ENCODE measurements at regions not wholly inside any gene's neighbourhood (a gene's known extent, or its start where the extent isn't known, plus 50 kb on each side); places are given as distances from the start of the nearest gene placed in this dataset.

DNA sequence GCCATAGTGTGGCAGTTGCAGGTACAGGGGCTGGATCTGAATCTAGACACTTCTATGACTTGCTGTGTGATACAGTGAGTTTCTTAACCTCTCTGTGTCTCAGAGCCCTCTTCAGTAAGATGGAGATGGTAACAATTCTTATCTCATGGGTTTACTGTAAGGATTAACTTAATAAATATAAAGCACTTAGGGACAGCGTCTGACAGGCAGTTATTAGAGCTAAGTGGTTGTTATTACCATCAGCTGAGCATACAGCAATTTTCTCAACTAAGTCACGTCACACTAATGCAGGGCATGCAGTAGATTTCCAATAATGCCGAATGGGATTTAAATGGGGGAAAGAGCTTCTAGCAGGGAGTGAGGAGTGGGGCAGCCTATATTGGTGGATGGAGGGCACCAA is 162.6 kb downstream of the SH2D4B start:
- TF ChIP-seq, protein P1, sequence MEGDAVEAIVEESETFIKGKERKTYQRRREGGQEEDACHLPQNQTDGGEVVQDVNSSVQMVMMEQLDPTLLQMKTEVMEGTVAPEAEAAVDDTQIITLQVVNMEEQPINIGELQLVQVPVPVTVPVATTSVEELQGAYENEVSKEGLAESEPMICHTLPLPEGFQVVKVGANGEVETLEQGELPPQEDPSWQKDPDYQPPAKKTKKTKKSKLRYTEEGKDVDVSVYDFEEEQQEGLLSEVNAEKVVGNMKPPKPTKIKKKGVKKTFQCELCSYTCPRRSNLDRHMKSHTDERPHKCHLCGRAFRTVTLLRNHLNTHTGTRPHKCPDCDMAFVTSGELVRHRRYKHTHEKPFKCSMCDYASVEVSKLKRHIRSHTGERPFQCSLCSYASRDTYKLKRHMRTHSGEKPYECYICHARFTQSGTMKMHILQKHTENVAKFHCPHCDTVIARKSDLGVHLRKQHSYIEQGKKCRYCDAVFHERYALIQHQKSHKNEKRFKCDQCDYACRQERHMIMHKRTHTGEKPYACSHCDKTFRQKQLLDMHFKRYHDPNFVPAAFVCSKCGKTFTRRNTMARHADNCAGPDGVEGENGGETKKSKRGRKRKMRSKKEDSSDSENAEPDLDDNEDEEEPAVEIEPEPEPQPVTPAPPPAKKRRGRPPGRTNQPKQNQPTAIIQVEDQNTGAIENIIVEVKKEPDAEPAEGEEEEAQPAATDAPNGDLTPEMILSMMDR (conservative IDR thresholded peaks at IDR 0.05; ENCODE audit: low read depth, low read length), result no peak
- no peak for TF ChIP-seq POLR2A (IDR thresholded peaks at IDR 0.05; ENCODE audit: low read depth, low read length)
- no peak for TF ChIP-seq CEBPB (IDR thresholded peaks at IDR 0.05; ENCODE audit: low read depth, low read length)
- TF ChIP-seq RFX5 (IDR thresholded peaks at IDR 0.05; ENCODE audit: low read depth, low read length), result no peak
- no peak for TF ChIP-seq RAD21 (IDR thresholded peaks at IDR 0.05; ENCODE audit: low read length)
- TF ChIP-seq MXI1 (IDR thresholded peaks at IDR 0.05; ENCODE audit: borderline replicate concordance, low read depth, low read length), result no peak
- TF ChIP-seq, protein P2, sequence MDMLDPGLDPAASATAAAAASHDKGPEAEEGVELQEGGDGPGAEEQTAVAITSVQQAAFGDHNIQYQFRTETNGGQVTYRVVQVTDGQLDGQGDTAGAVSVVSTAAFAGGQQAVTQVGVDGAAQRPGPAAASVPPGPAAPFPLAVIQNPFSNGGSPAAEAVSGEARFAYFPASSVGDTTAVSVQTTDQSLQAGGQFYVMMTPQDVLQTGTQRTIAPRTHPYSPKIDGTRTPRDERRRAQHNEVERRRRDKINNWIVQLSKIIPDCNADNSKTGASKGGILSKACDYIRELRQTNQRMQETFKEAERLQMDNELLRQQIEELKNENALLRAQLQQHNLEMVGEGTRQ (IDR thresholded peaks at IDR 0.05; ENCODE audit: low read depth, low read length), result no peak
- TF ChIP-seq RCOR1 (IDR thresholded peaks at IDR 0.05; ENCODE audit: insufficient replicate concordance, low read length), result no peak
- TF ChIP-seq, protein P3, sequence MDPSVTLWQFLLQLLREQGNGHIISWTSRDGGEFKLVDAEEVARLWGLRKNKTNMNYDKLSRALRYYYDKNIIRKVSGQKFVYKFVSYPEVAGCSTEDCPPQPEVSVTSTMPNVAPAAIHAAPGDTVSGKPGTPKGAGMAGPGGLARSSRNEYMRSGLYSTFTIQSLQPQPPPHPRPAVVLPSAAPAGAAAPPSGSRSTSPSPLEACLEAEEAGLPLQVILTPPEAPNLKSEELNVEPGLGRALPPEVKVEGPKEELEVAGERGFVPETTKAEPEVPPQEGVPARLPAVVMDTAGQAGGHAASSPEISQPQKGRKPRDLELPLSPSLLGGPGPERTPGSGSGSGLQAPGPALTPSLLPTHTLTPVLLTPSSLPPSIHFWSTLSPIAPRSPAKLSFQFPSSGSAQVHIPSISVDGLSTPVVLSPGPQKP (IDR thresholded peaks at IDR 0.05; ENCODE audit: borderline replicate concordance, low read depth, low read length), result no peak
- TF ChIP-seq SMC3 (IDR thresholded peaks at IDR 0.05; ENCODE audit: low read depth, low read length), result no peak
- no peak for TF ChIP-seq MAZ (IDR thresholded peaks at IDR 0.05; ENCODE audit: borderline replicate concordance, low read depth, low read length)

Data from IMR-90 (cell line).